ENCODE measurements at regions not wholly inside any gene's neighbourhood (a gene's known extent, or its start where the extent isn't known, plus 50 kb on each side); places are given as distances from the start of the nearest gene placed in this dataset.

GRCh38 chr7:120221666-120222065, 51.3 kb upstream of the KCND2 start:
- Histone ChIP-seq H3K4me3 (no peak overlapping the region), H3K36me3 (no peaks in the 10 kb centered on the region), H3K4me1 (no peaks in the 10 kb centered on the region), H3K9me3 (no peaks in the 10 kb centered on the region), H3K27ac (no peak overlapping the region), H3K27me3 (no peaks in the 10 kb centered on the region)
- intact Hi-C loops (cut with DNase I), result no loop called here
- ATAC-seq, result no peak
- TF ChIP-seq CTCF (IDR thresholded peaks at IDR 0.05), result no peak
- DNase-seq, result no peak

Data from heart right ventricle (tissue), 15 donors.